B cell (primary cell): ENCODE measurements at regions not wholly inside any gene's neighbourhood (a gene's known extent, or its start where the extent isn't known, plus 50 kb on each side); places are given as distances from the start of the nearest gene placed in this dataset.

Experiments used
- ATAC-seq: fragments of 200-7000 bp; cut with Tn5 transposase; one replicate; pipeline ENCODE4 v1.10.0; 2021; ENCODE audit warnings: low read depth, mild to moderate bottlenecking, moderate number of reproducible peaks, moderate library complexity
- CTCF ChIA-PET: fragments of 350-600 bp; sonication (Branson Sonifier 250); formaldehyde crosslinking; loops from one replicate; lab custom pipeline; 2021; ENCODE audit warnings: antibody characterized with exemption, inconsistent platforms; lab: Charles Lee
- POLR2A ChIA-PET: fragments of 350-600 bp; sonication (Branson Sonifier 250); formaldehyde crosslinking; loops from one replicate; lab custom pipeline; 2021; ENCODE audit warnings: antibody characterized with exemption; lab: Charles Lee
- DNase-seq: peaks from one replicate; pipeline ENCODE4 v3.0.0; 2013
- H2AFZ ChIP-seq: 2 replicates; pipeline ENCODE4 v1.6.1; 2012; ENCODE audit warnings: mild to moderate bottlenecking, low read depth, low read length; ENCODE audit not compliant: insufficient read depth, poor library complexity, severe bottlenecking
- H3K27ac ChIP-seq, 2 donors: 1 replicate in 1 of 2; 2 replicates in 1 of 2; pipeline ENCODE4 v1.5.1; 2012 to 2013; ENCODE audit warnings: low read length in 2 of 2, mild to moderate bottlenecking in 2 of 2, moderate library complexity in 1 of 2
- H3K27me3 ChIP-seq, 4 experiments: fragments of 200-600 bp in 1 of 4; sonication (generic) in 1 of 4; replicated peaks in 1 of 4; 1 replicate in 2 of 4; 2 replicates in 2 of 4; pipeline versions ENCODE4 v1.6.1 to v1.7.0; 2013 to 2016; ENCODE audit warnings: low read length in 3 of 4, mild to moderate bottlenecking in 2 of 4, mixed read lengths in 1 of 4, moderate library complexity in 1 of 4; ENCODE audit not compliant: insufficient read depth in 4 of 4, control insufficient read depth in 3 of 4; ENCODE audit errors: control extremely low read depth in 1 of 4
- H3K36me3 ChIP-seq, 2 experiments: replicated peaks in 1 of 2; 1 replicate in 1 of 2; 2 replicates in 1 of 2; pipeline versions ENCODE4 v1.6.1 to v1.7.1; 2013; ENCODE audit warnings: low read length in 1 of 2; ENCODE audit not compliant: insufficient read depth in 2 of 2, control insufficient read depth in 1 of 2; ENCODE audit errors: control extremely low read depth in 1 of 2, extremely low read depth in 1 of 2
- H3K4me1 ChIP-seq, 2 donors: fragments of 200-600 bp in 1 of 2; sonication (generic) in 1 of 2; 1 replicate in 1 of 2; 2 replicates in 1 of 2; pipeline versions ENCODE4 v1.5.1 to v1.6.1; 2013 to 2017; ENCODE audit warnings: low read length in 2 of 2; ENCODE audit not compliant: control insufficient read depth in 2 of 2, insufficient read depth in 2 of 2
- H3K4me2 ChIP-seq: replicated peaks from 2 replicates; pipeline ENCODE3; 2012; ENCODE audit warnings: mild to moderate bottlenecking, low read depth, low read length; ENCODE audit not compliant: poor library complexity, severe bottlenecking
- H3K4me3 ChIP-seq, 5 experiments: fragments of 200-600 bp in 1 of 5; sonication (generic) in 1 of 5; 1 replicate in 3 of 5; 2 replicates in 2 of 5; pipeline versions ENCODE4 v1.5.1 to v1.7.0; 2011 to 2016; ENCODE audit warnings: low read length in 4 of 5, mild to moderate bottlenecking in 4 of 5, low read depth in 2 of 5, control low read depth in 1 of 5, moderate library complexity in 1 of 5; ENCODE audit not compliant: insufficient read depth in 1 of 5; ENCODE audit errors: control extremely low read depth in 1 of 5, extremely low read depth in 1 of 5
- H3K79me2 ChIP-seq: fragments of 200-600 bp; sonication (generic); one replicate; pipeline ENCODE4 v1.6.0; 2016; ENCODE audit warnings: low read length; ENCODE audit not compliant: control insufficient read depth, insufficient read depth
- H3K9ac ChIP-seq: fragments of 200-600 bp; sonication (generic); 2 replicates; pipeline ENCODE4 v1.6.1; 2017; ENCODE audit warnings: mild to moderate bottlenecking, low read length, moderate library complexity
- H3K9me3 ChIP-seq, 3 donors: one replicate each; pipeline versions ENCODE4 v1.6.1 to v1.7.1; 2013; ENCODE audit warnings: low read length in 2 of 3; ENCODE audit not compliant: control insufficient read depth in 2 of 3, insufficient read depth in 1 of 3; ENCODE audit errors: control extremely low read depth in 1 of 3
- H4K20me1 ChIP-seq: 2 replicates; pipeline ENCODE4 v1.6.0; 2012; ENCODE audit warnings: mild to moderate bottlenecking, low read length; ENCODE audit not compliant: insufficient read depth, control insufficient read depth, poor library complexity, severe bottlenecking
- H3K27ac Mint-ChIP-seq: one replicate; pipeline ENCODE4 v1.8.0; 2021; ENCODE audit warnings: mixed read lengths
- H3K27me3 Mint-ChIP-seq: one replicate; pipeline ENCODE4 v1.8.0; 2021; ENCODE audit warnings: mixed read lengths
- H3K4me1 Mint-ChIP-seq: one replicate; pipeline ENCODE4 v1.8.0; 2021; ENCODE audit warnings: mixed read lengths
- H3K4me3 Mint-ChIP-seq: one replicate; pipeline ENCODE4 v1.8.0; 2021; ENCODE audit warnings: mixed read lengths
- H3K9me3 Mint-ChIP-seq: one replicate; pipeline ENCODE4 v1.8.0; 2022; ENCODE audit warnings: mixed read lengths; ENCODE audit not compliant: insufficient read depth
- EZH2 ChIP-seq: IDR thresholded peaks from 2 replicates; pipeline ENCODE4 v1.6.1; 2012; ENCODE audit warnings: borderline replicate concordance, low read depth, mild to moderate bottlenecking, moderate library complexity, low read length; ENCODE audit not compliant: insufficient read depth, poor library complexity, severe bottlenecking
- WGBS: methylation state at CpG from one replicate; pipeline ENCODE4 v1.1.5; 2013; ENCODE audit warnings: missing lambda C conversion rate; ENCODE audit not compliant: insufficient coverage; 5-methylcytosine and 5-hydroxymethylcytosine counted together
- intact Hi-C: fragments of 100-400 bp; cut with micrococcal nuclease; formaldehyde crosslinking; loops from one replicate; pipeline ENCODE4 v1.10.0; 2022
- TF ChIP-seq, protein P1 (sequence below): fragments of 200-600 bp; IDR thresholded peaks from one replicate; pipeline ENCODE4 v1.8.0; 2022; ENCODE audit warnings: antibody characterized with exemption, mild to moderate bottlenecking

DNA sequence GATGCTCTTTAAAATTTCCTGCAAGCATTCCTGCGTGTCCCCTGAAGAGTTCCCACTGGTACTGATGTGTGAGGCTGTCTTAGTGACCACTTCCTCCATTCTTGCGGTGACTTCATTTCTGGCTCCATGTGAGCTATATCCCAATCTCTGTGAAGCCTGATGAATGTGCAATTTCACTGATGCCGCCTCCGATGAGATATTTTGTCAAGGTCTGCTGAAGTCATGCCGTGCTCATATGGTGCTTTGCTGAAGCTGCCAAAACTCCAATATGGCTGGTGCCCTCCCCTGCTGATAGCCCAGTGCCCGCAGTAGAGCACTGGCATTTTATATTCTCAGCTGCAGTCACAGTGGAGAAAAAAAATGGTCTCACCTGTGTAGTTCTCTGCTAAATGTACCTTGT, 271.5 kb downstream of the EFHB start:
- peaks cover 3% of the 10 kb centered on the region for H3K27me3 Mint-ChIP-seq
- Histone ChIP-seq H3K27me3 (no peaks in the 10 kb centered on the region), H3K27ac (no peak overlapping the region), H4K20me1 (no peaks in the 10 kb centered on the region), H3K4me1 (no peaks in the 10 kb centered on the region), H2AFZ (no peak overlapping the region), H3K4me2 (no peak overlapping the region), H3K4me3 (no peak overlapping the region), H3K9me3 (no peaks in the 10 kb centered on the region), H3K9ac (no peak overlapping the region), H3K36me3 (no peaks in the 10 kb centered on the region), H3K79me2 (no peaks in the 10 kb centered on the region)
- ATAC-seq (no peak), DNase-seq (no peak)
- H3K9me3 Mint-ChIP-seq, result no peaks in the 10 kb centered on the region
- H3K4me3 Mint-ChIP-seq, result no peak overlapping the region
- POLR2A ChIA-PET, result no interaction called here
- TF ChIP-seq, protein P1, sequence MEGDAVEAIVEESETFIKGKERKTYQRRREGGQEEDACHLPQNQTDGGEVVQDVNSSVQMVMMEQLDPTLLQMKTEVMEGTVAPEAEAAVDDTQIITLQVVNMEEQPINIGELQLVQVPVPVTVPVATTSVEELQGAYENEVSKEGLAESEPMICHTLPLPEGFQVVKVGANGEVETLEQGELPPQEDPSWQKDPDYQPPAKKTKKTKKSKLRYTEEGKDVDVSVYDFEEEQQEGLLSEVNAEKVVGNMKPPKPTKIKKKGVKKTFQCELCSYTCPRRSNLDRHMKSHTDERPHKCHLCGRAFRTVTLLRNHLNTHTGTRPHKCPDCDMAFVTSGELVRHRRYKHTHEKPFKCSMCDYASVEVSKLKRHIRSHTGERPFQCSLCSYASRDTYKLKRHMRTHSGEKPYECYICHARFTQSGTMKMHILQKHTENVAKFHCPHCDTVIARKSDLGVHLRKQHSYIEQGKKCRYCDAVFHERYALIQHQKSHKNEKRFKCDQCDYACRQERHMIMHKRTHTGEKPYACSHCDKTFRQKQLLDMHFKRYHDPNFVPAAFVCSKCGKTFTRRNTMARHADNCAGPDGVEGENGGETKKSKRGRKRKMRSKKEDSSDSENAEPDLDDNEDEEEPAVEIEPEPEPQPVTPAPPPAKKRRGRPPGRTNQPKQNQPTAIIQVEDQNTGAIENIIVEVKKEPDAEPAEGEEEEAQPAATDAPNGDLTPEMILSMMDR, result no peak
- TF ChIP-seq EZH2, result no peak
- CTCF ChIA-PET, result no interaction called here
- WGBS, result 98% methylated on average over 5 of the region's 6 CpGs
- H3K27ac Mint-ChIP-seq, result no peak overlapping the region
- intact Hi-C loops, result no loop called here
- no peaks in the 10 kb centered on the region for H3K4me1 Mint-ChIP-seq

GRCh38 chr3:19652336-19652735, 281.7 kb downstream of the EFHB start:
- H3K27ac ChIP-seq, result no peak overlapping the region

More at GRCh38 chr3:19652336-19652735, 281.7 kb downstream of the EFHB start:
- no peak for DNase-seq
- H3K27me3 Mint-ChIP-seq, result no peaks in the 10 kb centered on the region
- H3K9me3 ChIP-seq, result peaks cover 7 to 23% (median 9%) of the 10 kb centered on the region in 3 donors
- H4K20me1 ChIP-seq, result no peaks in the 10 kb centered on the region
- H2AFZ ChIP-seq, result no peak overlapping the region
- CTCF ChIA-PET, result no interaction called here
- H3K27ac Mint-ChIP-seq, result no peak overlapping the region
- intact Hi-C loops, result no loop called here
- H3K27me3 ChIP-seq, result no peaks in the 10 kb centered on the region
- POLR2A ChIA-PET, result no interaction called here
- no peaks in the 10 kb centered on the region for H3K4me1 ChIP-seq
- H3K9me3 Mint-ChIP-seq, result peaks cover 13% of the 10 kb centered on the region
- no peak overlapping the region for H3K4me3 ChIP-seq
- H3K4me2 ChIP-seq, result no peak overlapping the region
- TF ChIP-seq EZH2, result no peak
- TF ChIP-seq, protein P1, result no peak
- no peaks in the 10 kb centered on the region for H3K79me2 ChIP-seq
- H3K4me3 Mint-ChIP-seq, result no peak overlapping the region
- ATAC-seq, result no peak
- no peaks in the 10 kb centered on the region for H3K36me3 ChIP-seq
- no peak overlapping the region for H3K9ac ChIP-seq
- H3K4me1 Mint-ChIP-seq, result no peaks in the 10 kb centered on the region
